DMS 273 (cell line): ENCODE measurements at regions not wholly inside any gene's neighbourhood (a gene's known extent, or its start where the extent isn't known, plus 50 kb on each side); places are given as distances from the start of the nearest gene placed in this dataset.
"Not testable (repeated sequence)": the region's sequence is repeated elsewhere in the genome, so short reads cannot be mapped to it uniquely, and the experiment has no call there.

Experiments
- DNase-seq: peaks from one replicate; lab custom pipeline; 2025; ENCODE audit not compliant: unreplicated experiment; lab: John Stamatoyannopoulos, UW

- DNase-seq: not testable (repeated sequence)
These were observed 66.2 kb upstream of the PAPPA2 start for GRCh38 chr1:176396604-176397395.

GRCh38 chr1:176391621-176392020, 71.4 kb upstream of the PAPPA2 start:
- no peak for DNase-seq

GRCh38 chr1:176384841-176385240, 78.1 kb upstream of the PAPPA2 start:
- no peak for DNase-seq

- no peak for DNase-seq
These were observed 80.8 kb upstream of the PAPPA2 start for GRCh38 chr1:176382163-176382562.

- no peak for DNase-seq
These were observed 83.2 kb upstream of the PAPPA2 start for GRCh38 chr1:176379626-176380339.

- peak; percentile 86 for DNase-seq
These were observed 87.9 kb upstream of the PAPPA2 start for GRCh38 chr1:176374967-176375569.

GRCh38 chr1:176364236-176364905, 98.6 kb upstream of the PAPPA2 start:
- no peak for DNase-seq

- DNase-seq: not testable (repeated sequence)
These were observed 113.8 kb upstream of the PAPPA2 start for GRCh38 chr1:176349135-176349715.

GRCh38 chr1:176341656-176342055, 121.3 kb upstream of the PAPPA2 start:
- no peak for DNase-seq

GRCh38 chr1:176338877-176339276, 124.1 kb upstream of the PAPPA2 start:
- no peak for DNase-seq

- DNase-seq: no peak
These were observed 123.7 kb upstream of the COP1 start for GRCh38 chr1:176330782-176331181.

- DNase-seq: no peak
These were observed 118.6 kb upstream of the COP1 start for GRCh38 chr1:176325664-176326063.

GRCh38 chr1:176323472-176323871, 116.4 kb upstream of the COP1 start:
- DNase-seq: no peak

GRCh38 chr1:176315519-176316220, 108.6 kb upstream of the COP1 start:
- no peak for DNase-seq

- not testable (repeated sequence) for DNase-seq
These were observed 89.5 kb upstream of the COP1 start for GRCh38 chr1:176296602-176297001.

GRCh38 chr1:176285996-176286395, 78.9 kb upstream of the COP1 start:
- DNase-seq: no peak

- no peak for DNase-seq
These were observed 64.5 kb upstream of the COP1 start for GRCh38 chr1:176271572-176271971.
